OCI-LY7 (cell line): ENCODE measurements at regions not wholly inside any gene's neighbourhood (a gene's known extent, or its start where the extent isn't known, plus 50 kb on each side); places are given as distances from the start of the nearest gene placed in this dataset.

ENCODE experiments used
- BruUV-seq: library from RNA; stranded (reverse); fragments of 400-500 nt; replicated peaks from 2 replicates; lab custom pipeline; 2021; lab: Mats Ljungman, UMichigan
- CTCF ChIA-PET: fragments of 300-600 bp; sonication (Branson Sonifier 250); formaldehyde crosslinking; loops from one replicate; lab custom pipeline; 2022; ENCODE audit warnings: antibody characterized with exemption; ENCODE audit not compliant: unreplicated experiment; lab: Charles Lee
- POLR2A ChIA-PET: fragments of 300-600 bp; sonication (Branson Sonifier 250); formaldehyde crosslinking; loops from one replicate; lab custom pipeline; 2022; ENCODE audit warnings: antibody characterized with exemption; lab: Charles Lee
- DNase-seq: peaks from one replicate; pipeline ENCODE4 v3.0.0-alpha.2; 2015; ENCODE audit warnings: low spot score
- H2AFZ ChIP-seq: fragments of 200-600 bp; sonication (generic), shearing (Covaris generic); 2 replicates; pipeline ENCODE4 v1.6.1; 2014; ENCODE audit warnings: mild to moderate bottlenecking, antibody characterized with exemption, low read length, moderate library complexity
- H3K27ac ChIP-seq: fragments of 200-600 bp; sonication (generic); 2 replicates; pipeline ENCODE4 v1.5.1; 2014; ENCODE audit warnings: mixed run types, low read depth, mild to moderate bottlenecking, moderate library complexity, low read length, inconsistent platforms; ENCODE audit not compliant: poor library complexity, severe bottlenecking
- H3K36me3 ChIP-seq: fragments of 200-600 bp; sonication (generic); 2 replicates; pipeline ENCODE4 v1.6.1; 2014; ENCODE audit warnings: mild to moderate bottlenecking, antibody characterized with exemption, low read length, moderate library complexity, mixed read lengths; ENCODE audit not compliant: insufficient read depth
- H3K4me1 ChIP-seq: fragments of 200-600 bp; sonication (generic); 2 replicates; pipeline ENCODE4 v1.5.1; 2014; ENCODE audit warnings: mild to moderate bottlenecking, low read length; ENCODE audit not compliant: insufficient read depth, poor library complexity, severe bottlenecking
- H3K4me2 ChIP-seq: fragments of 200-600 bp; sonication (generic); 2 replicates; pipeline ENCODE4 v1.6.1; 2014; ENCODE audit warnings: mild to moderate bottlenecking, low read length
- H3K4me3 ChIP-seq: fragments of 200-600 bp; sonication (generic); 2 replicates; pipeline ENCODE4 v1.5.1; 2014; ENCODE audit warnings: mild to moderate bottlenecking, low read depth, low read length; ENCODE audit not compliant: poor library complexity, severe bottlenecking
- H3K79me2 ChIP-seq: fragments of 200-600 bp; sonication (generic); 2 replicates; pipeline ENCODE4 v1.6.1; 2016; ENCODE audit warnings: low read depth, mild to moderate bottlenecking, low read length, moderate library complexity, mixed read lengths; ENCODE audit not compliant: insufficient read depth
- H3K9me2 ChIP-seq: fragments of 200-600 bp; sonication (generic); 2 replicates; pipeline ENCODE4 v1.6.1; 2016; ENCODE audit warnings: mild to moderate bottlenecking, low read length, mixed read lengths; ENCODE audit not compliant: insufficient read depth
- H3K9me3 ChIP-seq: fragments of 200-600 bp; sonication (generic); 2 replicates; pipeline ENCODE4 v1.6.1; 2014; ENCODE audit warnings: mild to moderate bottlenecking, mixed run types, low read length, mixed read lengths
- H4K20me1 ChIP-seq: fragments of 200-600 bp; sonication (generic); 2 replicates; pipeline ENCODE4 v1.6.1; 2014; ENCODE audit warnings: mild to moderate bottlenecking, antibody characterized with exemption, low read length, moderate library complexity, mixed read lengths; ENCODE audit not compliant: insufficient read depth
- CTCF ChIP-seq: fragments of 200-600 bp; sonication (generic); conservative IDR thresholded peaks from 2 replicates; pipeline ENCODE4 v1.5.1; 2014; ENCODE audit warnings: mild to moderate bottlenecking, antibody characterized with exemption, low read length, moderate library complexity, mixed read lengths
- EZH2phosphoT487 ChIP-seq: fragments of 200-600 bp; sonication (generic); IDR thresholded peaks from 2 replicates; pipeline ENCODE4 v1.6.1; 2018; ENCODE audit warnings: low read depth, borderline replicate concordance, mild to moderate bottlenecking, mixed run types, antibody characterized with exemption, low read length, moderate library complexity, mixed read lengths
- intact Hi-C: fragments of 100-400 bp; cut with micrococcal nuclease; formaldehyde crosslinking; loops from one replicate; pipeline ENCODE4 v1.10.0; 2022; ENCODE audit not compliant: unreplicated experiment

GRCh38 chr17:34719569-34719968 is 140.2 kb downstream of the TMEM132E start:
- POLR2A ChIA-PET: no interaction called here
- no peak overlapping the region for H3K4me2 ChIP-seq
- no peaks in the 10 kb centered on the region for H3K79me2 ChIP-seq
- no peak overlapping the region for H2AFZ ChIP-seq
- intact Hi-C loops: no loop called here
- H3K36me3 ChIP-seq: no peaks in the 10 kb centered on the region
- no peak overlapping the region for H3K27ac ChIP-seq
- no peaks in the 10 kb centered on the region for H3K4me1 ChIP-seq
- DNase-seq: no peak
- TF ChIP-seq EZH2phosphoT487 (no peak), CTCF (no peak)
- CTCF ChIA-PET: no interaction called here
- H4K20me1 ChIP-seq: no peaks in the 10 kb centered on the region
- no peaks in the 10 kb centered on the region for H3K9me2 ChIP-seq
- H3K4me3 ChIP-seq: no peak overlapping the region
- no peaks in the 10 kb centered on the region for H3K9me3 ChIP-seq
- BruUV-seq: no TSS peak

- no TSS peak for BruUV-seq
- intact Hi-C loops: no loop called here
- H2AFZ ChIP-seq: no peak overlapping the region
Observed at GRCh38 chr17:34717092-34717491, 137.7 kb downstream of the TMEM132E start.

GRCh38 chr17:34716291-34716690 is 136.9 kb downstream of the TMEM132E start:
- Histone ChIP-seq H3K9me2 (no peaks in the 10 kb centered on the region), H3K4me1 (no peaks in the 10 kb centered on the region), H3K79me2 (no peaks in the 10 kb centered on the region), H3K4me3 (no peak overlapping the region), H4K20me1 (no peaks in the 10 kb centered on the region), H3K4me2 (no peak overlapping the region), H3K9me3 (no peaks in the 10 kb centered on the region), H2AFZ (no peak overlapping the region), H3K36me3 (no peaks in the 10 kb centered on the region), H3K27ac (no peak overlapping the region)
- no TSS peak for BruUV-seq
- no peak for DNase-seq
- CTCF ChIA-PET: no interaction called here
- POLR2A ChIA-PET: no interaction called here
- intact Hi-C loops: no loop called here
- no peak for TF ChIP-seq CTCF
- no peak for TF ChIP-seq EZH2phosphoT487

More at GRCh38 chr17:34717092-34717491, 137.7 kb downstream of the TMEM132E start:
- H3K4me2 ChIP-seq: no peak overlapping the region
- no peak for DNase-seq
- no peaks in the 10 kb centered on the region for H3K79me2 ChIP-seq
- H3K36me3 ChIP-seq: no peaks in the 10 kb centered on the region
- H3K9me3 ChIP-seq: no peaks in the 10 kb centered on the region
- no peak overlapping the region for H3K27ac ChIP-seq
- no peaks in the 10 kb centered on the region for H3K9me2 ChIP-seq
- POLR2A ChIA-PET: no interaction called here
- no peaks in the 10 kb centered on the region for H3K4me1 ChIP-seq
- H3K4me3 ChIP-seq: no peak overlapping the region
- no peak for TF ChIP-seq CTCF
- TF ChIP-seq EZH2phosphoT487: no peak
- CTCF ChIA-PET: no interaction called here
- H4K20me1 ChIP-seq: no peaks in the 10 kb centered on the region
